Left forelimb (tissue), 1 donor: ENCODE measurements at regions not wholly inside any gene's neighbourhood (a gene's known extent, or its start where the extent isn't known, plus 50 kb on each side); places are given as distances from the start of the nearest gene placed in this dataset.

Experiments used
- DNase-seq: peaks from one replicate; pipeline ENCODE4 v3.0.0-alpha.2; 2018; ENCODE audit warnings: low spot score

GRCh38 chr12:115574826-115575225 is 702.7 kb downstream of the MED13L start:
- DNase-seq, result no peak

GRCh38 chr12:115572440-115572839 is 705.1 kb downstream of the MED13L start:
- no peak for DNase-seq

GRCh38 chr12:115571446-115571845 is 706.0 kb downstream of the MED13L start:
- DNase-seq, result no peak

GRCh38 chr12:115571027-115571426 is 706.5 kb downstream of the MED13L start:
- no peak for DNase-seq

- DNase-seq, result no peak
Measured at GRCh38 chr12:115570069-115570777, 707.3 kb downstream of the MED13L start.

GRCh38 chr12:115569345-115570068 is 708.0 kb downstream of the MED13L start:
- no peak for DNase-seq

- DNase-seq, result no peak
Measured at GRCh38 chr12:115558281-115558680, 719.2 kb downstream of the MED13L start.

GRCh38 chr12:115553622-115554021 is 723.9 kb downstream of the MED13L start:
- DNase-seq, result no peak

- DNase-seq, result no peak
Measured at GRCh38 chr12:115543269-115543668, 734.2 kb downstream of the MED13L start.

GRCh38 chr12:115542656-115543055 is 734.8 kb downstream of the MED13L start:
- DNase-seq, result no peak

- DNase-seq, result no peak
Measured at GRCh38 chr12:115541891-115542421, 735.5 kb downstream of the MED13L start.

GRCh38 chr12:115528466-115528865 is 749.0 kb downstream of the MED13L start:
- DNase-seq, result no peak

- no peak for DNase-seq
Measured at GRCh38 chr12:115521771-115522409, 755.6 kb downstream of the MED13L start.

GRCh38 chr12:115519887-115520286 is 757.6 kb downstream of the MED13L start:
- no peak for DNase-seq

- DNase-seq, result no peak
Measured at GRCh38 chr12:115519359-115519758, 758.1 kb downstream of the MED13L start.

GRCh38 chr12:115517913-115518312 is 759.6 kb downstream of the MED13L start:
- no peak for DNase-seq

- no peak for DNase-seq
Measured at GRCh38 chr12:115511986-115512711, 765.3 kb downstream of the MED13L start.

GRCh38 chr12:115511305-115511704 is 766.2 kb downstream of the MED13L start:
- no peak for DNase-seq

- no peak for DNase-seq
Measured at GRCh38 chr12:115508990-115509389, 768.5 kb downstream of the MED13L start.

- DNase-seq, result no peak
Measured at GRCh38 chr12:115507951-115508722, 769.4 kb downstream of the MED13L start.

- DNase-seq, result no peak
Measured at GRCh38 chr12:115507560-115507889, 770.0 kb downstream of the MED13L start.
